ENCODE measurements at regions not wholly inside any gene's neighbourhood (a gene's known extent, or its start where the extent isn't known, plus 50 kb on each side); places are given as distances from the start of the nearest gene placed in this dataset.

DNA sequence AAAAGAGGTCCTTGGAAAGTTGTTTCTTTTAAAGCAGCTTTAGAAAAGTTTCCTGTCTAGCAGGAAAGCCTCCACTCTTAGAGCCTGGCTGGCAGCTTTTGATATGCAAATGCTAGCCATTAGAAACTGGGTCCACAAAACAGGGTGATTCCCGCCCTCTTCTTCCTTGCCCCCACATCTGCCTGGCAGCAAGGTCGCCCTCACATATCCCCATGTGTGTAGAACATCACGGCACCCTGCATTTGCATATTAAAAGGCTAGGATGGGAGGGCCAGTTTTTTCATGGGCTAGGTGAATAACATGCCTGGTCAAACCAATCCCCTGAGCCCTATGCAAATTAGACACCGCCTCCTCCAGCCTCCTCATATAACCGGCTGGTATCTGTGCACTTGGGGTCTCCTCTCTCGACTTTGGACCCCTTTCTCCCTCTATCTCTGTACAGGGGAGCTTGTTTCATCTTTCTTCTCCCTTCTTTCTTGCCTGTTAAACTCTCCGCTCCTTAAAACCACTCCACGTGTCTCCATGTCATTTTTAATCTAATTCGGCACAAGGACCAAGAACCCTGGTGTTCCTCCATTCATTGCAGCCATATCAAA is 426.8 kb upstream of the CTNND2 start:
- Mint-ChIP-seq H3K4me1 (peaks cover 56% of the 10 kb centered on the region), H3K27ac (peak overlapping the region; percentile 91), H3K27me3 (ENCODE audit: insufficient read depth, low read depth, poor library complexity) (no peaks in the 10 kb centered on the region), H3K9me3 (peaks cover 28% of the 10 kb centered on the region), H3K36me3 (ENCODE audit: low read depth) (peaks cover 41% of the 10 kb centered on the region), H3K4me3 (peak overlapping the region; percentile 5; the same call in 2 of the 3 replicates)
- ATAC-seq = peak; percentile 90
- peaks cover 37% of the 10 kb centered on the region for H3K4me1 ChIP-seq (ENCODE audit: insufficient read depth)
- peak overlapping the region; percentile 40 for H3K4me2 ChIP-seq
- H3F3A ChIP-seq (replicated peaks; ENCODE audit: low read depth) = no peaks in the 10 kb centered on the region
- H4K20me1 ChIP-seq (replicated peaks; ENCODE audit: insufficient read depth) = no peaks in the 10 kb centered on the region
- H3K9me2 ChIP-seq (ENCODE audit: insufficient read depth) = no peaks in the 10 kb centered on the region
- H3K36me3 ChIP-seq (ENCODE audit: insufficient read depth) = no peaks in the 10 kb centered on the region
- H3K27me3 ChIP-seq (ENCODE audit: insufficient read depth) = no peaks in the 10 kb centered on the region
- H3K79me2 ChIP-seq (replicated peaks; ENCODE audit: insufficient read depth) = no peaks in the 10 kb centered on the region
- TF ChIP-seq, protein P1, sequence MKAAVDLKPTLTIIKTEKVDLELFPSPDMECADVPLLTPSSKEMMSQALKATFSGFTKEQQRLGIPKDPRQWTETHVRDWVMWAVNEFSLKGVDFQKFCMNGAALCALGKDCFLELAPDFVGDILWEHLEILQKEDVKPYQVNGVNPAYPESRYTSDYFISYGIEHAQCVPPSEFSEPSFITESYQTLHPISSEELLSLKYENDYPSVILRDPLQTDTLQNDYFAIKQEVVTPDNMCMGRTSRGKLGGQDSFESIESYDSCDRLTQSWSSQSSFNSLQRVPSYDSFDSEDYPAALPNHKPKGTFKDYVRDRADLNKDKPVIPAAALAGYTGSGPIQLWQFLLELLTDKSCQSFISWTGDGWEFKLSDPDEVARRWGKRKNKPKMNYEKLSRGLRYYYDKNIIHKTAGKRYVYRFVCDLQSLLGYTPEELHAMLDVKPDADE (IDR thresholded peaks at IDR 0.05) = 0 out of 2 replicates have a peak, but pooled peaks have one; percentile 20
- TF ChIP-seq EZH2phosphoT487 (IDR thresholded peaks at IDR 0.05; ENCODE audit: unreplicated experiment) (no peak), EZH2 (IDR thresholded peaks at IDR 0.05; ENCODE audit: low read depth, unreplicated experiment) (no peak), JUNB (IDR thresholded peaks at IDR 0.05; ENCODE audit: unreplicated experiment) (no peak), POLR2AphosphoS5 (IDR thresholded peaks at IDR 0.05; ENCODE audit: low read depth) (peak; percentile 48), ZNF331 (CRISPR knock-in tag; IDR thresholded peaks at IDR 0.05; ENCODE audit: low read depth) (0 out of 2 replicates have a peak, but pooled peaks have one; percentile 18), CREB1 (CRISPR knock-in tag; IDR thresholded peaks at IDR 0.05; ENCODE audit: low read depth) (peak; percentile 56), ZNF114 (CRISPR knock-in tag; IDR thresholded peaks at IDR 0.05) (peak; percentile 87; the same call in 1 of the 2 replicates), NANOG (IDR thresholded peaks at IDR 0.05; ENCODE audit: borderline replicate concordance) (peak; percentile 78), STAT1 (IDR thresholded peaks at IDR 0.05; ENCODE audit: unreplicated experiment) (no peak)
- TF ChIP-seq, protein P2, sequence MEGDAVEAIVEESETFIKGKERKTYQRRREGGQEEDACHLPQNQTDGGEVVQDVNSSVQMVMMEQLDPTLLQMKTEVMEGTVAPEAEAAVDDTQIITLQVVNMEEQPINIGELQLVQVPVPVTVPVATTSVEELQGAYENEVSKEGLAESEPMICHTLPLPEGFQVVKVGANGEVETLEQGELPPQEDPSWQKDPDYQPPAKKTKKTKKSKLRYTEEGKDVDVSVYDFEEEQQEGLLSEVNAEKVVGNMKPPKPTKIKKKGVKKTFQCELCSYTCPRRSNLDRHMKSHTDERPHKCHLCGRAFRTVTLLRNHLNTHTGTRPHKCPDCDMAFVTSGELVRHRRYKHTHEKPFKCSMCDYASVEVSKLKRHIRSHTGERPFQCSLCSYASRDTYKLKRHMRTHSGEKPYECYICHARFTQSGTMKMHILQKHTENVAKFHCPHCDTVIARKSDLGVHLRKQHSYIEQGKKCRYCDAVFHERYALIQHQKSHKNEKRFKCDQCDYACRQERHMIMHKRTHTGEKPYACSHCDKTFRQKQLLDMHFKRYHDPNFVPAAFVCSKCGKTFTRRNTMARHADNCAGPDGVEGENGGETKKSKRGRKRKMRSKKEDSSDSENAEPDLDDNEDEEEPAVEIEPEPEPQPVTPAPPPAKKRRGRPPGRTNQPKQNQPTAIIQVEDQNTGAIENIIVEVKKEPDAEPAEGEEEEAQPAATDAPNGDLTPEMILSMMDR (conservative IDR thresholded peaks at IDR 0.05; ENCODE audit: low read depth in 2 of 2) = no peak
- TF ChIP-seq, protein P3, sequence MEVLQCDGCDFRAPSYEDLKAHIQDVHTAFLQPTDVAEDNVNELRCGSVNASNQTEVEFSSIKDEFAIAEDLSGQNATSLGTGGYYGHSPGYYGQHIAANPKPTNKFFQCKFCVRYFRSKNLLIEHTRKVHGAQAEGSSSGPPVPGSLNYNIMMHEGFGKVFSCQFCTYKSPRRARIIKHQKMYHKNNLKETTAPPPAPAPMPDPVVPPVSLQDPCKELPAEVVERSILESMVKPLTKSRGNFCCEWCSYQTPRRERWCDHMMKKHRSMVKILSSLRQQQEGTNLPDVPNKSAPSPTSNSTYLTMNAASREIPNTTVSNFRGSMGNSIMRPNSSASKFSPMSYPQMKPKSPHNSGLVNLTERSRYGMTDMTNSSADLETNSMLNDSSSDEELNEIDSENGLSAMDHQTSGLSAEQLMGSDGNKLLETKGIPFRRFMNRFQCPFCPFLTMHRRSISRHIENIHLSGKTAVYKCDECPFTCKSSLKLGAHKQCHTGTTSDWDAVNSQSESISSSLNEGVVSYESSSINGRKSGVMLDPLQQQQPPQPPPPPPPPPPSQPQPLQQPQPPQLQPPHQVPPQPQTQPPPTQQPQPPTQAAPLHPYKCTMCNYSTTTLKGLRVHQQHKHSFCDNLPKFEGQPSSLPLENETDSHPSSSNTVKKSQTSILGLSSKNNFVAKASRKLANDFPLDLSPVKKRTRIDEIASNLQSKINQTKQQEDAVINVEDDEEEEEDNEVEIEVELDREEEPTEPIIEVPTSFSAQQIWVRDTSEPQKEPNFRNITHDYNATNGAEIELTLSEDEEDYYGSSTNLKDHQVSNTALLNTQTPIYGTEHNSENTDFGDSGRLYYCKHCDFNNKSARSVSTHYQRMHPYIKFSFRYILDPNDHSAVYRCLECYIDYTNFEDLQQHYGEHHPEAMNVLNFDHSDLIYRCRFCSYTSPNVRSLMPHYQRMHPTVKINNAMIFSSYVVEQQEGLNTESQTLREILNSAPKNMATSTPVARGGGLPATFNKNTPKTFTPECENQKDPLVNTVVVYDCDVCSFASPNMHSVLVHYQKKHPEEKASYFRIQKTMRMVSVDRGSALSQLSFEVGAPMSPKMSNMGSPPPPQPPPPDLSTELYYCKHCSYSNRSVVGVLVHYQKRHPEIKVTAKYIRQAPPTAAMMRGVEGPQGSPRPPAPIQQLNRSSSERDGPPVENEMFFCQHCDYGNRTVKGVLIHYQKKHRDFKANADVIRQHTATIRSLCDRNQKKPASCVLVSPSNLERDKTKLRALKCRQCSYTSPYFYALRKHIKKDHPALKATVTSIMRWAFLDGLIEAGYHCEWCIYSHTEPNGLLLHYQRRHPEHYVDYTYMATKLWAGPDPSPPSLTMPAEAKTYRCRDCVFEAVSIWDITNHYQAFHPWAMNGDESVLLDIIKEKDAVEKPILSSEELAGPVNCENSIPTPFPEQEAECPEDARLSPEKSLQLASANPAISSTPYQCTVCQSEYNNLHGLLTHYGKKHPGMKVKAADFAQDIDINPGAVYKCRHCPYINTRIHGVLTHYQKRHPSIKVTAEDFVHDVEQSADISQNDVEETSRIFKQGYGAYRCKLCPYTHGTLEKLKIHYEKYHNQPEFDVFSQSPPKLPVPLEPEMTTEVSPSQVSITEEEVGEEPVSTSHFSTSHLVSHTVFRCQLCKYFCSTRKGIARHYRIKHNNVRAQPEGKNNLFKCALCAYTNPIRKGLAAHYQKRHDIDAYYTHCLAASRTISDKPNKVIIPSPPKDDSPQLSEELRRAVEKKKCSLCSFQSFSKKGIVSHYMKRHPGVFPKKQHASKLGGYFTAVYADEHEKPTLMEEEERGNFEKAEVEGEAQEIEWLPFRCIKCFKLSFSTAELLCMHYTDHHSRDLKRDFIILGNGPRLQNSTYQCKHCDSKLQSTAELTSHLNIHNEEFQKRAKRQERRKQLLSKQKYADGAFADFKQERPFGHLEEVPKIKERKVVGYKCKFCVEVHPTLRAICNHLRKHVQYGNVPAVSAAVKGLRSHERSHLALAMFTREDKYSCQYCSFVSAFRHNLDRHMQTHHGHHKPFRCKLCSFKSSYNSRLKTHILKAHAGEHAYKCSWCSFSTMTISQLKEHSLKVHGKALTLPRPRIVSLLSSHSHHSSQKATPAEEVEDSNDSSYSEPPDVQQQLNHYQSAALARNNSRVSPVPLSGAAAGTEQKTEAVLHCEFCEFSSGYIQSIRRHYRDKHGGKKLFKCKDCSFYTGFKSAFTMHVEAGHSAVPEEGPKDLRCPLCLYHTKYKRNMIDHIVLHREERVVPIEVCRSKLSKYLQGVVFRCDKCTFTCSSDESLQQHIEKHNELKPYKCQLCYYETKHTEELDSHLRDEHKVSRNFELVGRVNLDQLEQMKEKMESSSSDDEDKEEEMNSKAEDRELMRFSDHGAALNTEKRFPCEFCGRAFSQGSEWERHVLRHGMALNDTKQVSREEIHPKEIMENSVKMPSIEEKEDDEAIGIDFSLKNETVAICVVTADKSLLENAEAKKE (CRISPR knock-in tag; IDR thresholded peaks at IDR 0.05) = peak; percentile 54; the same call in 1 of the 2 replicates
- TF ChIP-seq, protein P4, sequence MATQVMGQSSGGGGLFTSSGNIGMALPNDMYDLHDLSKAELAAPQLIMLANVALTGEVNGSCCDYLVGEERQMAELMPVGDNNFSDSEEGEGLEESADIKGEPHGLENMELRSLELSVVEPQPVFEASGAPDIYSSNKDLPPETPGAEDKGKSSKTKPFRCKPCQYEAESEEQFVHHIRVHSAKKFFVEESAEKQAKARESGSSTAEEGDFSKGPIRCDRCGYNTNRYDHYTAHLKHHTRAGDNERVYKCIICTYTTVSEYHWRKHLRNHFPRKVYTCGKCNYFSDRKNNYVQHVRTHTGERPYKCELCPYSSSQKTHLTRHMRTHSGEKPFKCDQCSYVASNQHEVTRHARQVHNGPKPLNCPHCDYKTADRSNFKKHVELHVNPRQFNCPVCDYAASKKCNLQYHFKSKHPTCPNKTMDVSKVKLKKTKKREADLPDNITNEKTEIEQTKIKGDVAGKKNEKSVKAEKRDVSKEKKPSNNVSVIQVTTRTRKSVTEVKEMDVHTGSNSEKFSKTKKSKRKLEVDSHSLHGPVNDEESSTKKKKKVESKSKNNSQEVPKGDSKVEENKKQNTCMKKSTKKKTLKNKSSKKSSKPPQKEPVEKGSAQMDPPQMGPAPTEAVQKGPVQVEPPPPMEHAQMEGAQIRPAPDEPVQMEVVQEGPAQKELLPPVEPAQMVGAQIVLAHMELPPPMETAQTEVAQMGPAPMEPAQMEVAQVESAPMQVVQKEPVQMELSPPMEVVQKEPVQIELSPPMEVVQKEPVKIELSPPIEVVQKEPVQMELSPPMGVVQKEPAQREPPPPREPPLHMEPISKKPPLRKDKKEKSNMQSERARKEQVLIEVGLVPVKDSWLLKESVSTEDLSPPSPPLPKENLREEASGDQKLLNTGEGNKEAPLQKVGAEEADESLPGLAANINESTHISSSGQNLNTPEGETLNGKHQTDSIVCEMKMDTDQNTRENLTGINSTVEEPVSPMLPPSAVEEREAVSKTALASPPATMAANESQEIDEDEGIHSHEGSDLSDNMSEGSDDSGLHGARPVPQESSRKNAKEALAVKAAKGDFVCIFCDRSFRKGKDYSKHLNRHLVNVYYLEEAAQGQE (IDR thresholded peaks at IDR 0.05; ENCODE audit: unreplicated experiment) = no peak
- H2AFZ ChIP-seq = no peak overlapping the region
- DNase-seq (ENCODE audit: low spot score) = peak; percentile 94
- H3K27ac ChIP-seq (ENCODE audit: low read depth) = peak overlapping the region; percentile 96
- H3K4me3 ChIP-seq = no peak overlapping the region

Data from GM23338 (cell line).